Stomach (tissue), 8 donors: ENCODE measurements at regions not wholly inside any gene's neighbourhood (a gene's known extent, or its start where the extent isn't known, plus 50 kb on each side); places are given as distances from the start of the nearest gene placed in this dataset.

Source experiments
- DNase-seq, 2 donors: peaks; one replicate each; pipeline versions ENCODE4 v3.0.0 to v3.0.0-alpha.2; 2013 to 2019
- H3K27ac ChIP-seq, 5 donors: fragments of 200-600 bp in 4 of 5; sonication (generic) in 4 of 5; one replicate each; pipeline ENCODE4 v1.5.1; 2013 to 2019; ENCODE audit warnings: mild to moderate bottlenecking in 1 of 5, moderate library complexity in 1 of 5
- H3K27me3 ChIP-seq, 3 donors: fragments of 200-600 bp; sonication (generic); one replicate each; pipeline ENCODE4 v1.5.1; 2017 to 2019; ENCODE audit warnings: mixed run types in 1 of 3
- H3K36me3 ChIP-seq, 4 donors: fragments of 200-600 bp; sonication (generic); 1 replicate in 3 of 4; 2 replicates in 1 of 4; pipeline ENCODE4 v1.5.1; 2016 to 2019
- H3K4me1 ChIP-seq, 4 donors: fragments of 200-600 bp; sonication (generic); one replicate each; pipeline ENCODE4 v1.5.1; 2016 to 2019
- H3K4me3 ChIP-seq, 4 donors: fragments of 200-600 bp; sonication (generic) in 3 of 4; one replicate each; pipeline ENCODE4 v1.5.1; 2016 to 2019; ENCODE audit warnings: mild to moderate bottlenecking in 1 of 4
- H3K9me3 ChIP-seq, 4 donors: fragments of 200-600 bp; sonication (generic); one replicate each; pipeline ENCODE4 v1.5.1; 2016 to 2019
- CTCF ChIP-seq, 7 experiments: fragments of 450-650 bp in 4 of 7; fragments of 200-600 bp in 3 of 7; sonication (generic) in 3 of 7; IDR thresholded peaks; one replicate each; pipeline ENCODE4 v1.5.1; 2016 to 2019; ENCODE audit warnings: antibody characterized with exemption in 7 of 7, control low read depth in 2 of 7, mild to moderate bottlenecking in 1 of 7
- EP300 ChIP-seq: sonication (generic); formaldehyde crosslinking; IDR thresholded peaks from one replicate; pipeline ENCODE4 v1.6.1; 2017; ENCODE audit warnings: antibody characterized with exemption
- POLR2A ChIP-seq, 4 donors: fragments of 450-650 bp; IDR thresholded peaks; one replicate each; pipeline ENCODE4 v1.6.1; 2016; ENCODE audit warnings: antibody characterized with exemption in 4 of 4, control low read depth in 2 of 4, mild to moderate bottlenecking in 1 of 4, moderate library complexity in 1 of 4
- POLR2AphosphoS5 ChIP-seq, 3 donors: sonication (generic); formaldehyde crosslinking; IDR thresholded peaks; one replicate each; pipeline ENCODE4 v1.6.1; 2016; ENCODE audit warnings: antibody characterized with exemption in 3 of 3
- WGBS, 5 donors: extraction: QIAGEN DNeasy Blood & Tissue Kit in 3 of 5; methylation state at CpG; one replicate each; pipeline versions ENCODE4 v1.1.5 to v1.1.7; 2013 to 2018; 5-methylcytosine and 5-hydroxymethylcytosine counted together
- intact Hi-C: fragments of 100-400 bp; cut with DNase I; formaldehyde crosslinking; loops from one replicate; pipeline ENCODE4 v1.15.1; 2023; ENCODE audit warnings: low total_unique reads
- donor health status: healthy with polysubstance abuse.
- donor health status: Bipolar disorder and iron deficiency.
- donor health status: healthy.

GRCh38 chr12:70117670-70118069 lies 125.6 kb upstream of the CNOT2 start:
- no peak for DNase-seq
- intact Hi-C loops, result no loop called here
- H3K36me3 ChIP-seq, result no peaks in the 10 kb centered on the region
- TF ChIP-seq EP300 (no peak), CTCF (IDR thresholded peaks at IDR 0.05) (no peak), POLR2AphosphoS5 (IDR thresholded peaks at IDR 0.05) (no peak), POLR2A (IDR thresholded peaks at IDR 0.05) (no peak)
- peaks cover 0 to 6% (median 0%) of the 10 kb centered on the region in 4 donors for H3K9me3 ChIP-seq
- H3K4me1 ChIP-seq, result no peaks in the 10 kb centered on the region
- no peak overlapping the region for H3K27ac ChIP-seq
- H3K27me3 ChIP-seq, result no peaks in the 10 kb centered on the region
- no peak overlapping the region for H3K4me3 ChIP-seq

- TF ChIP-seq CTCF (IDR thresholded peaks at IDR 0.05) (no peak), POLR2AphosphoS5 (IDR thresholded peaks at IDR 0.05) (no peak), EP300 (no peak), POLR2A (IDR thresholded peaks at IDR 0.05) (no peak)
- intact Hi-C loops, result no loop called here
These were observed 122.3 kb upstream of the CNOT2 start for GRCh38 chr12:70120970-70121369.

DNA sequence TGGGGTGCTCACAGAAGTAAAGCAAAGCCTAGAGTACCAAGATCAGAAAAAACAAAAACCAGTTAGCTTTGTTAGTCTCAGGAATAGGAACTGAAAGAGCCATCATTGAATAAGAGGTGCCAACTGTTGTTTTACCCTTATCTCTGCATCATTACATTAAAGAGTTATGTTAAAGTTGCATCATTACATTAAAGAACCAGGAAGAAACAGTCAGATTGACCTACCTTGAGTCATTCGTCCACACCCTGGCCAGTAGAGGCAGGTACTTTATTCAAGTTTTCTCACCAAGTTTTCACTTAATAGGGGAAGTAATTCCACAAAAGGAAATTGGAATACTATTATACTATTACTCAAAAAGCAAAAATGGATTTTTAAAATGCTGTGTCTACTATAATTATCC lies 121.7 kb upstream of the CNOT2 start:
- no peak for DNase-seq

More at GRCh38 chr12:70120970-70121369, 122.3 kb upstream of the CNOT2 start:
- Histone ChIP-seq H3K27ac (no peak overlapping the region), H3K36me3 (no peaks in the 10 kb centered on the region), H3K4me1 (no peaks in the 10 kb centered on the region), H3K4me3 (no peak overlapping the region), H3K9me3 (no peaks in the 10 kb centered on the region), H3K27me3 (no peaks in the 10 kb centered on the region)
- no peak for DNase-seq

GRCh38 chr12:70122804-70123203 lies 120.4 kb upstream of the CNOT2 start:
- Histone ChIP-seq H3K9me3 (no peaks in the 10 kb centered on the region), H3K27me3 (no peaks in the 10 kb centered on the region), H3K36me3 (no peaks in the 10 kb centered on the region), H3K27ac (no peak overlapping the region), H3K4me3 (no peak overlapping the region), H3K4me1 (no peaks in the 10 kb centered on the region)
- no peak for DNase-seq
- no peak for TF ChIP-seq EP300
- TF ChIP-seq POLR2A (IDR thresholded peaks at IDR 0.05), result no peak
- no peak for TF ChIP-seq CTCF (IDR thresholded peaks at IDR 0.05)
- TF ChIP-seq POLR2AphosphoS5 (IDR thresholded peaks at IDR 0.05), result no peak
- intact Hi-C loops, result no loop called here
- WGBS, 5 donors, result 75 to 86% (median 82%) methylated on average over 5 of the region's 5 CpGs

More for the DNA sequence above, 121.7 kb upstream of the CNOT2 start:
- no peak for TF ChIP-seq EP300
- no peak for TF ChIP-seq CTCF (IDR thresholded peaks at IDR 0.05)
- TF ChIP-seq POLR2A (IDR thresholded peaks at IDR 0.05), result no peak
- no peak for TF ChIP-seq POLR2AphosphoS5 (IDR thresholded peaks at IDR 0.05)
- Histone ChIP-seq H3K4me3 (no peak overlapping the region), H3K27me3 (no peaks in the 10 kb centered on the region), H3K27ac (no peak overlapping the region), H3K9me3 (no peaks in the 10 kb centered on the region), H3K36me3 (no peaks in the 10 kb centered on the region), H3K4me1 (no peaks in the 10 kb centered on the region)
- intact Hi-C loops, result no loop called here
- 58 to 88% (median 69%) methylated on average over 1 of the region's 1 CpG for WGBS, 5 donors
